K562 (cell line): ENCODE measurements at regions not wholly inside any gene's neighbourhood (a gene's known extent, or its start where the extent isn't known, plus 50 kb on each side); places are given as distances from the start of the nearest gene placed in this dataset.

Source experiments
- ATAC-seq: fragments of 200-7000 bp; cut with Tn5 transposase; 3 replicates; pipeline ENCODE4 v1.9.1; 2020; ENCODE audit warnings: moderate library complexity
- BruUV-seq: library from RNA; stranded (reverse); fragments of 400-500 nt; replicated peaks from 2 replicates; lab custom pipeline; 2021; lab: Mats Ljungman, UMichigan
- CTCF ChIA-PET: fragments of 300-600 bp; formaldehyde crosslinking; extraction: SDS; loops from one replicate; lab custom pipeline; 2021; ENCODE audit warnings: low intra/inter-chr PET ratio; lab: Yijun Ruan, JAX
- POLR2A ChIA-PET: fragments of 300-600, 350-650 bp; sonication (Branson Sonifier 250); formaldehyde crosslinking; extraction: SDS; loops from one replicate; lab custom pipeline; 2021; ENCODE audit warnings: antibody characterized with exemption, inconsistent platforms; lab: Yijun Ruan, JAX
- DNase-seq, 4 experiments: peaks; one replicate each; pipeline versions ENCODE4 v3.0.0 to v3.0.0-alpha.2; 2011 to 2018; ENCODE audit warnings: low spot score in 3 of 4, mixed read lengths in 3 of 4; ENCODE audit errors: extremely low read depth in 1 of 4
- FAIRE-seq: peaks from 2 replicates; lab custom pipeline; 2011; peaks lifted over from hg19 to GRCh38; lab: Jason Lieb, UNC
- H2AFZ ChIP-seq: 2 replicates; pipeline ENCODE4 v1.6.0; 2011; ENCODE audit warnings: low read depth, low read length, control low read depth, inconsistent platforms
- H3K27ac ChIP-seq: fragments of 200-600 bp; 3 replicates; pipeline ENCODE4 v1.8.0; 2011; ENCODE audit warnings: low read depth, mild to moderate bottlenecking, control low read depth, inconsistent platforms, low read length, moderate library complexity, mixed read lengths; ENCODE audit errors: extremely low read depth
- H3K27me3 ChIP-seq, 2 experiments: fragments of 300-600 bp in 1 of 2; 2 replicates in 1 of 2; 3 replicates in 1 of 2; pipeline versions ENCODE4 v1.6.0 to v1.8.0; 2011; ENCODE audit warnings: inconsistent platforms in 2 of 2, low read length in 2 of 2, mild to moderate bottlenecking in 1 of 2, mixed read lengths in 1 of 2, moderate library complexity in 1 of 2; ENCODE audit not compliant: control insufficient read depth in 2 of 2, insufficient read depth in 2 of 2
- H3K36me3 ChIP-seq: fragments of 300-600 bp; 3 replicates; pipeline ENCODE4 v1.8.0; 2011; ENCODE audit warnings: mild to moderate bottlenecking, low read length, inconsistent platforms; ENCODE audit not compliant: control insufficient read depth, insufficient read depth
- H3K4me1 ChIP-seq, 2 experiments: fragments of 200-600 bp in 1 of 2; replicated peaks in 1 of 2; 2 replicates in 1 of 2; 3 replicates in 1 of 2; pipeline versions ENCODE4 v1.5.1 to v1.8.0; 2011; ENCODE audit warnings: inconsistent platforms in 2 of 2, low read length in 2 of 2, mild to moderate bottlenecking in 1 of 2, mixed read lengths in 1 of 2, moderate library complexity in 1 of 2; ENCODE audit not compliant: control insufficient read depth in 2 of 2, insufficient read depth in 2 of 2
- H3K4me2 ChIP-seq: 2 replicates; pipeline ENCODE4 v1.6.1; 2011; ENCODE audit warnings: low read length, control low read depth, inconsistent platforms, mixed read lengths; ENCODE audit not compliant: insufficient read depth
- H3K4me3 ChIP-seq: fragments of 200-600 bp; sonication (generic), shearing (Covaris generic); 2 replicates; pipeline ENCODE4 v1.5.1; 2016; ENCODE audit warnings: control low read depth, inconsistent platforms
- H3K79me2 ChIP-seq: fragments of 200-600 bp; 3 replicates; pipeline ENCODE4 v1.8.0; 2011; ENCODE audit warnings: low read length, inconsistent platforms; ENCODE audit not compliant: control insufficient read depth, insufficient read depth
- H3K9ac ChIP-seq, 2 experiments: 2 replicates each; pipeline versions ENCODE4 v1.6.0 to v1.6.1; 2011; ENCODE audit warnings: low read depth in 2 of 2, low read length in 2 of 2, control low read depth in 1 of 2, inconsistent platforms in 1 of 2, mild to moderate bottlenecking in 1 of 2, mixed read lengths in 1 of 2; ENCODE audit not compliant: insufficient read depth in 1 of 2
- H3K9me1 ChIP-seq: one replicate; pipeline ENCODE4 v1.6.0; 2011; ENCODE audit warnings: inconsistent platforms, mild to moderate bottlenecking, low read length, moderate library complexity; ENCODE audit not compliant: control insufficient read depth, insufficient read depth
- H3K9me3 ChIP-seq: replicated peaks from 2 replicates; pipeline ENCODE4 v1.5.1; 2011; ENCODE audit warnings: low read depth, low read length, inconsistent platforms; ENCODE audit not compliant: control insufficient read depth, insufficient read depth
- H4K20me1 ChIP-seq: replicated peaks from 2 replicates; pipeline ENCODE4 v1.6.1; 2011; ENCODE audit warnings: low read length, inconsistent platforms, mixed read lengths; ENCODE audit not compliant: control insufficient read depth, insufficient read depth
- CSDE1 ChIP-seq, 2 experiments: fragments of 450-650 bp; IDR thresholded peaks; 2 replicates each; pipeline ENCODE4 v1.6.1; 2016; ENCODE audit warnings: mild to moderate bottlenecking in 1 of 2
- EZH2 ChIP-seq: IDR thresholded peaks from 2 replicates; pipeline ENCODE4 v1.6.1; 2012; ENCODE audit warnings: low read depth, mild to moderate bottlenecking, inconsistent platforms, low read length, borderline replicate concordance
- NCOA6 ChIP-seq: fragments of 450-650 bp; IDR thresholded peaks from 2 replicates; pipeline ENCODE4 v1.6.1; 2017; ENCODE audit warnings: mild to moderate bottlenecking
- PURB ChIP-seq: sonication (generic); formaldehyde crosslinking; IDR thresholded peaks from 2 replicates; pipeline ENCODE4 v1.9.0; 2021; ENCODE audit warnings: low read depth, mild to moderate bottlenecking, missing genetic modification reagents
- SUPT5H ChIP-seq: fragments of 450-650 bp; IDR thresholded peaks from 2 replicates; pipeline ENCODE4 v1.6.1; 2016
- TEAD1 ChIP-seq, 2 experiments: fragments of 450-650 bp in 1 of 2; sonication (generic) in 1 of 2; formaldehyde crosslinking; IDR thresholded peaks; 2 replicates each; pipeline versions ENCODE4 v1.4.0 to v1.8.0; 2020 to 2022; ENCODE audit warnings: mild to moderate bottlenecking in 2 of 2, missing genetic modification reagents in 1 of 2
- ZNF780A ChIP-seq: fragments of 250-450 bp; sonication (Bioruptor Pico); IDR thresholded peaks from 2 replicates; pipeline ENCODE4 v1.5.0; 2021; ENCODE audit warnings: mild to moderate bottlenecking
- WGBS: fragments of 100-300 bp; shearing (Covaris generic); methylation state at CpG from one replicate; pipeline ENCODE4 v1.1.6; 2016; ENCODE audit warnings: low coverage, mixed read lengths; ENCODE audit not compliant: insufficient coverage; ENCODE audit errors: missing lambda C conversion rate; 5-methylcytosine and 5-hydroxymethylcytosine counted together
- in situ Hi-C: fragments of 300-500 bp; cut with MboI; formaldehyde crosslinking; loops from 4 replicates; pipeline ENCODE4 v1.15.0; 2018; ENCODE audit warnings: inconsistent platforms, mixed read lengths
- intact Hi-C: fragments of 100-400 bp; cut with micrococcal nuclease; formaldehyde crosslinking; loops from 2 replicates; pipeline ENCODE4 v1.14.2; 2022
- TF ChIP-seq, protein P1 (sequence below): fragments of 450-650 bp; formaldehyde crosslinking; IDR thresholded peaks from 2 replicates; pipeline ENCODE4 v1.4.0; 2022; ENCODE audit warnings: mild to moderate bottlenecking, moderate library complexity

DNA sequence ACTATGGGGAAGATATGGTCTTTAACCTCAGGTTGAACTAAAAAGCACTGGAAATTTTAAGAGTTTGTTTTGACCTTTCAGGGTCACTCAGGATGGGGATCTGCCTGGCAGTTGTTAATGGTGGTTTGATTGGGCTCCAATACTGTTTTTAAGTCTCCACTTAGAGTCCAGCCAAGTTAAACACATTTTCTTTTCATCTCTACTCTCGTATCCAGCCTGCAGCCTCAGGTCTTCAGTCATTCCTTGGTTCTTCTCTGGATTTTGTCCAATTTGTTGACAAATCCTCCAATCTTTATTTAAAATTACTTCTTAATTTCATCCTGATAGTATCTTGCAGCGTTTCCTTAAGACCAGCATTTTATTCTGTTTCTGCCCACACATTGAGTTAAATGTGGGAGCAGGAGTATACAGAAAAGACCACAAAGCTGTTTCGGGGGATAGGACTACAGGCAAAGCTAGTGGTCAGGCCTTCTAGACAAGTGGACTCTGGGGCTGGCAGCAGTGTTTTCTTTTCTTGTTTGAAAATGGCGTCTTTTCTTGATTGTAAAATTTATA, 133.2 kb upstream of the INHBA start:
- WGBS, result 1% methylated on average over 4 of the region's 4 CpGs
- H3K79me2 ChIP-seq, result no peaks in the 10 kb centered on the region

DNA sequence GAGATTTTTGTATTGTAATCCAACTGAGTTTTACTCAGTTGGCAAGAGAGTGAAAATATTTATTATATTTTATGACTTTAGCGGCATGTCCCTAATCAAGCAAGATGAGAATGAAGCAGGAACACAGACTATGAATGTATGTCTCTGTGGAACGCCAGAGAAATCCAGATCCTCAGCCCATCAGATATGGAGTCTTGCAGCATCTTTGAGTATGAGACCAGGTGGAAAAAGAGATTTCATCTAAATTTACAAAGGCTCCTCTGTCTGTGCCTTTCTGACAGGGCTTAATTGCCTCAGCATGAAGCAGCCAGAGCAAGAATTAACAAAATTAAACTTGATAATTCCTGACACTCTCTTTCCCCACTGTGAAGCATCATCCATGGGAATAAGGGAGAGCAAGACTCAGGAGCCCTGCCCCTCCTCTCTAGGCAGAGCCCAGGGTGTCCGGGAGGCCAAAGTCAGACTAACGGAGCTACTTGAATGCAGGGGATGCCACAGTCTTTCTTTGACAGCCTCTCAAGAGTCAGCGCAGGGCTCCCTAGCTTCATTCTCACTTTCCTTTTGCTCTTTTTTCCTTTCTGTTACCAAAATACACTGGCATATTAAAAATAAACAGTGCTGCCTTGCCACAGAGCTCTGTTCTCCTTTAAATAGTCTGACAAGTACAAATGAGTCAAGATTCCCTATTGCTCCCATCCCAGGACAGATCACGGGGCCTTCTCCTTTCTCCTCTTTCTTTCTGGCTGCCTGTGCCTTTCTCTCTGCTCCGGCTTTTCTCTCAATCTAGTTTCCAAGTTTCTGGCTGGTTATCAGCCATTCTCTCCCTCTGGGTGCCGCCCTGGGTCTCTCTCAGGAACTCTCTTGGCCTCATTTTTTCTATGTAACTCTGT, 132.2 kb upstream of the INHBA start:
- 0% methylated on average over 8 of the region's 8 CpGs for WGBS
- Histone ChIP-seq H3K4me1 (no peaks in the 10 kb centered on the region), H3K27me3 (no peaks in the 10 kb centered on the region), H3K9me3 (no peaks in the 10 kb centered on the region), H3K4me3 (no peak overlapping the region), H3K9ac (no peak overlapping the region), H2AFZ (no peak overlapping the region), H4K20me1 (no peaks in the 10 kb centered on the region), H3K79me2 (no peaks in the 10 kb centered on the region), H3K9me1 (no peaks in the 10 kb centered on the region), H3K36me3 (no peaks in the 10 kb centered on the region), H3K4me2 (no peak overlapping the region), H3K27ac (no peak overlapping the region)
- ChIA-PET CTCF (no interaction called here), POLR2A (no interaction called here)
- TF ChIP-seq, protein P1, sequence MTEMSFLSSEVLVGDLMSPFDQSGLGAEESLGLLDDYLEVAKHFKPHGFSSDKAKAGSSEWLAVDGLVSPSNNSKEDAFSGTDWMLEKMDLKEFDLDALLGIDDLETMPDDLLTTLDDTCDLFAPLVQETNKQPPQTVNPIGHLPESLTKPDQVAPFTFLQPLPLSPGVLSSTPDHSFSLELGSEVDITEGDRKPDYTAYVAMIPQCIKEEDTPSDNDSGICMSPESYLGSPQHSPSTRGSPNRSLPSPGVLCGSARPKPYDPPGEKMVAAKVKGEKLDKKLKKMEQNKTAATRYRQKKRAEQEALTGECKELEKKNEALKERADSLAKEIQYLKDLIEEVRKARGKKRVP (CRISPR knock-in tag), result no peak
- no peak for TF ChIP-seq ZNF780A (CRISPR knock-in tag)
- DNase-seq, result no peak
- no peak for ATAC-seq
- intact Hi-C loops, result no loop called here
- no TSS peak for BruUV-seq
- in situ Hi-C loops, result no loop called here
- no peak for FAIRE-seq

More for the DNA sequence above, 133.2 kb upstream of the INHBA start:
- no TSS peak for BruUV-seq
- no peaks in the 10 kb centered on the region for H4K20me1 ChIP-seq
- no peak overlapping the region for H3K4me3 ChIP-seq
- no peak overlapping the region for H3K4me2 ChIP-seq
- no peaks in the 10 kb centered on the region for H3K9me3 ChIP-seq
- TF ChIP-seq SUPT5H (no peak), PURB (no peak), EZH2 (no peak), TEAD1 (CRISPR knock-in tag; IDR thresholded peaks at IDR 0.05) (no peak), NCOA6 (no peak), CSDE1 (IDR thresholded peaks at IDR 0.05) (no peak)
- ATAC-seq (no peak), DNase-seq (no peak), FAIRE-seq (no peak)
- H3K27ac ChIP-seq, result no peak overlapping the region
- H2AFZ ChIP-seq, result no peak overlapping the region
- H3K4me1 ChIP-seq, result no peaks in the 10 kb centered on the region
- H3K27me3 ChIP-seq, result no peaks in the 10 kb centered on the region
- intact Hi-C loops, result no loop called here
- no peaks in the 10 kb centered on the region for H3K9me1 ChIP-seq
- CTCF ChIA-PET, result no interaction called here
- POLR2A ChIA-PET, result no interaction called here
- H3K36me3 ChIP-seq, result no peaks in the 10 kb centered on the region
- in situ Hi-C loops, result no loop called here
- H3K9ac ChIP-seq, result no peak overlapping the region
